ENCODE measurements at regions not wholly inside any gene's neighbourhood (a gene's known extent, or its start where the extent isn't known, plus 50 kb on each side); places are given as distances from the start of the nearest gene placed in this dataset.

DNA sequence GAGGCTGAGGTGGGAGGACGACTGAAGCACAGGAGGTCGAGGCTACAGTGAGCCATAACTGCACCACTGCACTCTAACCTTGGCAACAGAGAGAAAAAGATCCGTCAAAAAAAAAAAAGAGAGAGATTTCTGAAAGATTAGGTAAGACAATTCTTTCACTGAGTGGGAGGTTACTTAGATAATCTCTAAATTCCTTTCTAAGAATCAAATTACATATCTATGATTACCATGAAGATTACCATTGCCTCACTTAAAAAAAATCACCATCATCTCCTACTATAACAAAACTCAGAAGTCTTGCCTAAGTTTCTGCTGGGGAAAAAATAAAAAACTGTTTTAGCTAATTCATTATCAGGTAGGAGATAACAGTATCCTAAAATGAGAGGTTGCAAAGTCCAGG lies 366.7 kb downstream of the DUSP6 start:
- TF ChIP-seq, protein P1, sequence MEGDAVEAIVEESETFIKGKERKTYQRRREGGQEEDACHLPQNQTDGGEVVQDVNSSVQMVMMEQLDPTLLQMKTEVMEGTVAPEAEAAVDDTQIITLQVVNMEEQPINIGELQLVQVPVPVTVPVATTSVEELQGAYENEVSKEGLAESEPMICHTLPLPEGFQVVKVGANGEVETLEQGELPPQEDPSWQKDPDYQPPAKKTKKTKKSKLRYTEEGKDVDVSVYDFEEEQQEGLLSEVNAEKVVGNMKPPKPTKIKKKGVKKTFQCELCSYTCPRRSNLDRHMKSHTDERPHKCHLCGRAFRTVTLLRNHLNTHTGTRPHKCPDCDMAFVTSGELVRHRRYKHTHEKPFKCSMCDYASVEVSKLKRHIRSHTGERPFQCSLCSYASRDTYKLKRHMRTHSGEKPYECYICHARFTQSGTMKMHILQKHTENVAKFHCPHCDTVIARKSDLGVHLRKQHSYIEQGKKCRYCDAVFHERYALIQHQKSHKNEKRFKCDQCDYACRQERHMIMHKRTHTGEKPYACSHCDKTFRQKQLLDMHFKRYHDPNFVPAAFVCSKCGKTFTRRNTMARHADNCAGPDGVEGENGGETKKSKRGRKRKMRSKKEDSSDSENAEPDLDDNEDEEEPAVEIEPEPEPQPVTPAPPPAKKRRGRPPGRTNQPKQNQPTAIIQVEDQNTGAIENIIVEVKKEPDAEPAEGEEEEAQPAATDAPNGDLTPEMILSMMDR (IDR thresholded peaks at IDR 0.05; ENCODE audit: low read length), result no peak
- no peak for TF ChIP-seq EZH2 (optimal IDR thresholded peaks at IDR 0.05; ENCODE audit: low read depth, low read length)

Data from MM.1S (cell line).